ENCODE measurements at regions not wholly inside any gene's neighbourhood (a gene's known extent, or its start where the extent isn't known, plus 50 kb on each side); places are given as distances from the start of the nearest gene placed in this dataset.

GRCh38 chr7:11950942-11951341, 118.9 kb upstream of the THSD7A start:
- H3K4me1 ChIP-seq, result no peaks in the 10 kb centered on the region
- intact Hi-C loops (cut with DNase I), result no loop called here
- peaks cover 0 to 2% (median 0%) of the 10 kb centered on the region in 12 donors for H3K9me3 ChIP-seq
- DNase-seq (no peak), ATAC-seq (no peak)
- TF ChIP-seq CTCF (IDR thresholded peaks at IDR 0.05) (no peak), POLR2A (IDR thresholded peaks at IDR 0.05) (no peak)
- 85 to 93% (median 90%) methylated on average over 3 of the region's 3 CpGs for WGBS, 4 donors
- H3K4me3 ChIP-seq, result no peak overlapping the region
- H3K27ac ChIP-seq, result no peak overlapping the region
- no peaks in the 10 kb centered on the region for H3K36me3 ChIP-seq
- no peaks in the 10 kb centered on the region for H3K27me3 ChIP-seq

GRCh38 chr7:11951909-11952308, 119.9 kb upstream of the THSD7A start:
- Histone ChIP-seq H3K4me1 (no peaks in the 10 kb centered on the region), H3K27me3 (no peaks in the 10 kb centered on the region), H3K9me3 (peaks cover 0 to 2% (median 0%) of the 10 kb centered on the region in 12 donors), H3K27ac (no peak overlapping the region), H3K36me3 (no peaks in the 10 kb centered on the region), H3K4me3 (no peak overlapping the region)
- ATAC-seq (no peak), DNase-seq (no peak)
- intact Hi-C loops (cut with DNase I), result no loop called here
- no peak for TF ChIP-seq POLR2A (IDR thresholded peaks at IDR 0.05)
- TF ChIP-seq CTCF (IDR thresholded peaks at IDR 0.05), result no peak
- 74 to 90% (median 88%) methylated on average over 3 of the region's 3 CpGs for WGBS, 4 donors

GRCh38 chr7:11952972-11953371, 121.0 kb upstream of the THSD7A start:
- H3K27me3 ChIP-seq, result no peaks in the 10 kb centered on the region
- 40 to 82% (median 65%) methylated on average over 2 of the region's 2 CpGs for WGBS, 4 donors
- DNase-seq, result no peak

GRCh38 chr7:11956991-11957390, 125.0 kb upstream of the THSD7A start:
- no peaks in the 10 kb centered on the region for H3K4me1 ChIP-seq
- no peak overlapping the region for H3K4me3 ChIP-seq
- TF ChIP-seq POLR2A (IDR thresholded peaks at IDR 0.05) (no peak), CTCF (IDR thresholded peaks at IDR 0.05) (no peak)
- ATAC-seq (no peak), DNase-seq (no peak)
- no peaks in the 10 kb centered on the region for H3K9me3 ChIP-seq
- H3K27me3 ChIP-seq, result no peaks in the 10 kb centered on the region
- 67 to 81% (median 69%) methylated on average over 5 of the region's 5 CpGs for WGBS, 4 donors
- intact Hi-C loops (cut with DNase I), result no loop called here
- no peak overlapping the region for H3K27ac ChIP-seq
- no peaks in the 10 kb centered on the region for H3K36me3 ChIP-seq

More at GRCh38 chr7:11952972-11953371, 121.0 kb upstream of the THSD7A start:
- no peak for ATAC-seq
- no peaks in the 10 kb centered on the region for H3K36me3 ChIP-seq
- intact Hi-C loops (cut with DNase I), result no loop called here
- H3K4me3 ChIP-seq, result no peak overlapping the region
- no peaks in the 10 kb centered on the region for H3K9me3 ChIP-seq
- H3K4me1 ChIP-seq, result no peaks in the 10 kb centered on the region
- no peak overlapping the region for H3K27ac ChIP-seq
- no peak for TF ChIP-seq POLR2A (IDR thresholded peaks at IDR 0.05)
- no peak for TF ChIP-seq CTCF (IDR thresholded peaks at IDR 0.05)

Measured in heart left ventricle (tissue), 16 donors.